ENCODE measurements at regions not wholly inside any gene's neighbourhood (a gene's known extent, or its start where the extent isn't known, plus 50 kb on each side); places are given as distances from the start of the nearest gene placed in this dataset.
"Not testable (repeated sequence)": the region's sequence is repeated elsewhere in the genome, so short reads cannot be mapped to it uniquely, and the experiment has no call there.

- Mint-ChIP-seq H3K4me1 (no peaks in the 10 kb centered on the region), H3K27me3 (no peaks in the 10 kb centered on the region), H3K4me3 (no peak overlapping the region), H3K36me3 (no peaks in the 10 kb centered on the region), H3K27ac (no peak overlapping the region), H3K9me3 (no peaks in the 10 kb centered on the region)
Observed at GRCh38 chr5:163832155-163832554, 326.7 kb downstream of the MAT2B start.

GRCh38 chr5:163838738-163839137 is 333.3 kb downstream of the MAT2B start:
- Mint-ChIP-seq H3K36me3 (no peaks in the 10 kb centered on the region), H3K4me3 (no peak overlapping the region), H3K4me1 (no peaks in the 10 kb centered on the region), H3K9me3 (no peaks in the 10 kb centered on the region), H3K27ac (no peak overlapping the region), H3K27me3 (no peaks in the 10 kb centered on the region)

GRCh38 chr5:163846512-163846911 is 341.1 kb downstream of the MAT2B start:
- Mint-ChIP-seq H3K36me3 (no peaks in the 10 kb centered on the region), H3K4me3 (no peak overlapping the region), H3K27me3 (no peaks in the 10 kb centered on the region), H3K9me3 (no peaks in the 10 kb centered on the region), H3K27ac (no peak overlapping the region), H3K4me1 (no peaks in the 10 kb centered on the region)

GRCh38 chr5:163855754-163856153 is 350.3 kb downstream of the MAT2B start:
- Mint-ChIP-seq H3K9me3 (peaks cover 10% of the 10 kb centered on the region), H3K27me3 (no peaks in the 10 kb centered on the region), H3K36me3 (no peaks in the 10 kb centered on the region), H3K4me1 (no peaks in the 10 kb centered on the region), H3K4me3 (no peak overlapping the region), H3K27ac (no peak overlapping the region)

- Mint-ChIP-seq H3K4me3 (no peak overlapping the region), H3K9me3 (peaks cover 5% of the 10 kb centered on the region), H3K27me3 (no peaks in the 10 kb centered on the region), H3K27ac (no peak overlapping the region), H3K4me1 (no peaks in the 10 kb centered on the region), H3K36me3 (no peaks in the 10 kb centered on the region)
Observed at GRCh38 chr5:163861670-163862069, 356.3 kb downstream of the MAT2B start.

- H3K27me3 Mint-ChIP-seq = peaks cover 2% of the 10 kb centered on the region
- no peak overlapping the region for H3K27ac Mint-ChIP-seq
- no peaks in the 10 kb centered on the region for H3K36me3 Mint-ChIP-seq
- no peaks in the 10 kb centered on the region for H3K4me1 Mint-ChIP-seq
- H3K9me3 Mint-ChIP-seq = no peaks in the 10 kb centered on the region
- H3K4me3 Mint-ChIP-seq = no peak overlapping the region
Observed at GRCh38 chr5:163867324-163867723, 361.9 kb downstream of the MAT2B start.

GRCh38 chr5:163867738-163868137 is 362.3 kb downstream of the MAT2B start:
- Mint-ChIP-seq H3K36me3 (no peaks in the 10 kb centered on the region), H3K4me1 (no peaks in the 10 kb centered on the region), H3K4me3 (no peak overlapping the region), H3K27ac (no peak overlapping the region), H3K9me3 (no peaks in the 10 kb centered on the region), H3K27me3 (peaks cover 2% of the 10 kb centered on the region)

- Mint-ChIP-seq H3K9me3 (no peaks in the 10 kb centered on the region), H3K4me3 (no peak overlapping the region), H3K4me1 (no peaks in the 10 kb centered on the region), H3K36me3 (no peaks in the 10 kb centered on the region), H3K27me3 (peaks cover 2% of the 10 kb centered on the region), H3K27ac (no peak overlapping the region)
Observed at GRCh38 chr5:163869581-163869980, 364.2 kb downstream of the MAT2B start.

- Mint-ChIP-seq H3K4me1 (no peaks in the 10 kb centered on the region), H3K36me3 (no peaks in the 10 kb centered on the region), H3K4me3 (no peak overlapping the region), H3K27ac (no peak overlapping the region), H3K9me3 (no peaks in the 10 kb centered on the region), H3K27me3 (peaks cover 2% of the 10 kb centered on the region)
Observed at GRCh38 chr5:163870441-163870840, 365.0 kb downstream of the MAT2B start.

GRCh38 chr5:163874431-163874830 is 369.0 kb downstream of the MAT2B start:
- H3K27ac Mint-ChIP-seq = no peak overlapping the region
- no peaks in the 10 kb centered on the region for H3K9me3 Mint-ChIP-seq
- H3K4me1 Mint-ChIP-seq = no peaks in the 10 kb centered on the region
- no peak overlapping the region for H3K4me3 Mint-ChIP-seq
- no peaks in the 10 kb centered on the region for H3K36me3 Mint-ChIP-seq
- H3K27me3 Mint-ChIP-seq = peaks cover under 1% of the 10 kb centered on the region

- H3K27ac Mint-ChIP-seq, H3K4me1 Mint-ChIP-seq, H3K9me3 Mint-ChIP-seq, H3K4me3 Mint-ChIP-seq, H3K27me3 Mint-ChIP-seq, H3K36me3 Mint-ChIP-seq: not testable (repeated sequence)
Observed at GRCh38 chr5:163874912-163875311, 369.5 kb downstream of the MAT2B start.

- Mint-ChIP-seq H3K4me3 (no peak overlapping the region), H3K9me3 (peaks cover 5% of the 10 kb centered on the region), H3K36me3 (no peaks in the 10 kb centered on the region), H3K27ac (no peak overlapping the region), H3K27me3 (peaks cover 2% of the 10 kb centered on the region), H3K4me1 (no peaks in the 10 kb centered on the region)
Observed at GRCh38 chr5:163877865-163878264, 372.4 kb downstream of the MAT2B start.

- H3K27ac Mint-ChIP-seq = no peak overlapping the region
- peaks cover 8% of the 10 kb centered on the region for H3K9me3 Mint-ChIP-seq
- no peaks in the 10 kb centered on the region for H3K4me1 Mint-ChIP-seq
- H3K27me3 Mint-ChIP-seq = peaks cover 2% of the 10 kb centered on the region
- H3K4me3 Mint-ChIP-seq = no peak overlapping the region
- H3K36me3 Mint-ChIP-seq = no peaks in the 10 kb centered on the region
Observed at GRCh38 chr5:163878490-163878889, 373.1 kb downstream of the MAT2B start.

- no peaks in the 10 kb centered on the region for H3K36me3 Mint-ChIP-seq
- no peak overlapping the region for H3K27ac Mint-ChIP-seq
- H3K27me3 Mint-ChIP-seq = peaks cover 2% of the 10 kb centered on the region
- no peak overlapping the region for H3K4me3 Mint-ChIP-seq
- H3K4me1 Mint-ChIP-seq = no peaks in the 10 kb centered on the region
- H3K9me3 Mint-ChIP-seq = peaks cover 10% of the 10 kb centered on the region
Observed at GRCh38 chr5:163880302-163880701, 374.9 kb downstream of the MAT2B start.

GRCh38 chr5:163885117-163885516 is 379.7 kb downstream of the MAT2B start:
- H3K27ac Mint-ChIP-seq = no peak overlapping the region

GRCh38 chr5:163887854-163888253 is 382.4 kb downstream of the MAT2B start:
- H3K4me3 Mint-ChIP-seq = no peak overlapping the region
- H3K36me3 Mint-ChIP-seq = no peaks in the 10 kb centered on the region
- H3K27ac Mint-ChIP-seq = no peak overlapping the region
- H3K4me1 Mint-ChIP-seq = no peaks in the 10 kb centered on the region
- no peaks in the 10 kb centered on the region for H3K27me3 Mint-ChIP-seq
- H3K9me3 Mint-ChIP-seq = peaks cover 22% of the 10 kb centered on the region

More at GRCh38 chr5:163885117-163885516, 379.7 kb downstream of the MAT2B start:
- Mint-ChIP-seq H3K9me3 (peaks cover 22% of the 10 kb centered on the region), H3K4me1 (no peaks in the 10 kb centered on the region), H3K4me3 (no peak overlapping the region), H3K27me3 (peaks cover 2% of the 10 kb centered on the region), H3K36me3 (no peaks in the 10 kb centered on the region)

GRCh38 chr5:163888366-163888765 is 382.9 kb downstream of the MAT2B start:
- H3K27me3 Mint-ChIP-seq = no peaks in the 10 kb centered on the region
- peaks cover 19% of the 10 kb centered on the region for H3K9me3 Mint-ChIP-seq
- H3K36me3 Mint-ChIP-seq = no peaks in the 10 kb centered on the region
- H3K27ac Mint-ChIP-seq = no peak overlapping the region
- no peaks in the 10 kb centered on the region for H3K4me1 Mint-ChIP-seq
- no peak overlapping the region for H3K4me3 Mint-ChIP-seq
